Gastroesophageal sphincter (tissue), 3 donors: ENCODE measurements at regions not wholly inside any gene's neighbourhood (a gene's known extent, or its start where the extent isn't known, plus 50 kb on each side); places are given as distances from the start of the nearest gene placed in this dataset.

ENCODE experiments used
- CTCF ChIP-seq, 4 experiments: fragments of 200-600 bp in 2 of 4; fragments of 450-650 bp in 2 of 4; sonication (generic) in 1 of 4; IDR thresholded peaks; one replicate each; pipeline ENCODE4 v1.5.1; 2017 to 2019; ENCODE audit warnings: antibody characterized with exemption in 4 of 4, mild to moderate bottlenecking in 2 of 4, moderate library complexity in 2 of 4
- POLR2A ChIP-seq, 2 donors: fragments of 450-650 bp; IDR thresholded peaks; one replicate each; pipeline ENCODE4 v1.6.1; 2017; ENCODE audit warnings: antibody characterized with exemption in 2 of 2, mild to moderate bottlenecking in 2 of 2, moderate library complexity in 1 of 2

- TF ChIP-seq CTCF (IDR thresholded peaks at IDR 0.05) (no peak), POLR2A (IDR thresholded peaks at IDR 0.05) (no peak)
Observed at GRCh38 chr7:96447109-96447645, 125.3 kb upstream of the SLC25A13 start.
